ENCODE measurements at regions not wholly inside any gene's neighbourhood (a gene's known extent, or its start where the extent isn't known, plus 50 kb on each side); places are given as distances from the start of the nearest gene placed in this dataset.

GRCh38 chr1:90781534-90781933 lies 64.4 kb upstream of the BARHL2 start:
- no peak overlapping the region for H3K27ac ChIP-seq
- no peak for TF ChIP-seq CTCF (conservative IDR thresholded peaks at IDR 0.05)

GRCh38 chr1:90780981-90781380 lies 63.9 kb upstream of the BARHL2 start:
- no peak for TF ChIP-seq CTCF (conservative IDR thresholded peaks at IDR 0.05)
- H3K27ac ChIP-seq = no peak overlapping the region

GRCh38 chr1:90779573-90779972 lies 62.5 kb upstream of the BARHL2 start:
- no peak overlapping the region for H3K27ac ChIP-seq
- no peak for TF ChIP-seq CTCF (conservative IDR thresholded peaks at IDR 0.05)

- no peak for TF ChIP-seq CTCF (conservative IDR thresholded peaks at IDR 0.05)
- no peak overlapping the region for H3K27ac ChIP-seq
These were observed 61.4 kb upstream of the BARHL2 start for GRCh38 chr1:90778486-90778885.

GRCh38 chr1:90773812-90774211 lies 56.7 kb upstream of the BARHL2 start:
- no peak for TF ChIP-seq CTCF (conservative IDR thresholded peaks at IDR 0.05)
- no peak overlapping the region for H3K27ac ChIP-seq

GRCh38 chr1:90768826-90769225 lies 51.7 kb upstream of the BARHL2 start:
- no peak for TF ChIP-seq CTCF (conservative IDR thresholded peaks at IDR 0.05)
- H3K27ac ChIP-seq = no peak overlapping the region

- no peak overlapping the region for H3K27ac ChIP-seq
- TF ChIP-seq CTCF (conservative IDR thresholded peaks at IDR 0.05) = no peak
These were observed 51.0 kb upstream of the BARHL2 start for GRCh38 chr1:90768098-90768497.

All from VCaP (cell line).